Activated CD4-positive, alpha-beta T cell treated with anti-CD3 and anti-CD28 coated beads, Interleukin-2, amount 50 U/mL, for 24 hours (primary cell): ENCODE measurements at regions not wholly inside any gene's neighbourhood (a gene's known extent, or its start where the extent isn't known, plus 50 kb on each side); places are given as distances from the start of the nearest gene placed in this dataset.

Experiments
- DNase-seq, 2 donors: peaks; one replicate each; pipeline ENCODE4 v3.0.0-alpha.2; 2020; ENCODE audit warnings: low read depth in 1 of 2, low spot score in 1 of 2

- no peak for DNase-seq
Measured at GRCh38 chr4:159723341-159724048, 620.6 kb downstream of the RAPGEF2 start.

- no peak for DNase-seq
Measured at GRCh38 chr4:159725571-159725970, 622.7 kb downstream of the RAPGEF2 start.

- DNase-seq = no peak
Measured at GRCh38 chr4:159735281-159736207, 632.7 kb downstream of the RAPGEF2 start.

DNA sequence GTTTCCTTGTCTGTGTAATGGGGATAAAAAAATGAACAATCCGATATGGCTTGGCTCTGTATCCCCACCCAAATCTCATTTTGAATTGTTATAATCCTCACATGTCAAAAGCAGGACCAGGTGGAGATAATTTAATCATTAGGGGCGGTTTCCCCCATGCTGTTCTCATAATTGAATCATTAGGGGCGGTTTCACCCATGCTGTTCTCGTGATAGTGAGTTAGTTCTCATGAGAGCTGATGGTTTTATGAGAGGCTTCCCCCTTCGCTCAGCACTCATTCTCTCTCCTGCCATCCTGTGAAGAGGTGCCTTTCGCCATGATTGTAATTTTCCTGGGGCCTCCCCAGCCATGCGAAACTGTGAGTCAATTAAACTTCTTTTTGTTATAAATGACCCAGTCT lies 633.5 kb downstream of the RAPGEF2 start:
- DNase-seq = no peak

DNA sequence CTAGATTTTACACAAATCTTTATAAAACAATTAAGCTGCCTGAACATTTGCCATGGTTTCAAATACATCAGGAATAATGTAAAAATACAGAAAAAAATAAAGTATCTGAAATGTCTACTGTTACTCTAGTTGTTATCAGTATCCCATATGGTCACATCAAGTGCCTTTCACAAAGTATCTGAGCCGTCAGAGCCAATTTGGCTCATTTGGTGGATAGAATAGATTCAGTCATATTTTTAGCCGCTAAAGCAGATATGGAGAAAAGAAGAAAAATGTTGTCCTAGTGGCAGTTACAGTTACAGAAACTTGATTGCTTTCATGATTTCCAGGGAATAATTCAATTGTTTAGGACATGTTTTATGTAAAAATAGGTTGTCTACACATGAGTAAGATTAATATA lies 641.1 kb downstream of the RAPGEF2 start:
- DNase-seq = no peak

DNA sequence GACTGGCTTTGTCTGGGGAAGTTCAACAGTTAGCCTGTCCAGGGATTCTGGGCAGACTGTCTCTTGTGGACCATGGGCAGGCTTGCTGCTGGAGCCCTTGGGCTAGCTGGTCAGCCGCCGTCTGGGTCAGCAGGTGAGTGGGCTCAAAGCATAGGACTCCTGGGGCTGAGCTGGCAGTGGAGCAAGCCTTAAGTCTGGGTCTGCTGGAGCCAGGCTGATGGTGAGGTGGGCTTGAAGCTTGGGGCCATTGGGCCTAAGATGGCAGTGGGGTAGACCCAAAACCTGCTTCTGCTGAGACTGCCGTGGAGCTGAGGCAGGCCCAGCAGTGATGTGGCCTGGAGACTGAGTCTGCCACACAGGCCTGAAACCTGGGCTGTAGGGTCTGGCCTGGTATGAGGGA lies 645.1 kb downstream of the RAPGEF2 start:
- no peak for DNase-seq

- DNase-seq = no peak
Measured at GRCh38 chr4:159748834-159749444, 646.1 kb downstream of the RAPGEF2 start.

- DNase-seq = no peak
Measured at GRCh38 chr4:159757499-159757898, 654.6 kb downstream of the RAPGEF2 start.

GRCh38 chr4:159758061-159758460 lies 655.2 kb downstream of the RAPGEF2 start:
- no peak for DNase-seq

GRCh38 chr4:159762672-159763071 lies 659.8 kb downstream of the RAPGEF2 start:
- DNase-seq = no peak

DNA sequence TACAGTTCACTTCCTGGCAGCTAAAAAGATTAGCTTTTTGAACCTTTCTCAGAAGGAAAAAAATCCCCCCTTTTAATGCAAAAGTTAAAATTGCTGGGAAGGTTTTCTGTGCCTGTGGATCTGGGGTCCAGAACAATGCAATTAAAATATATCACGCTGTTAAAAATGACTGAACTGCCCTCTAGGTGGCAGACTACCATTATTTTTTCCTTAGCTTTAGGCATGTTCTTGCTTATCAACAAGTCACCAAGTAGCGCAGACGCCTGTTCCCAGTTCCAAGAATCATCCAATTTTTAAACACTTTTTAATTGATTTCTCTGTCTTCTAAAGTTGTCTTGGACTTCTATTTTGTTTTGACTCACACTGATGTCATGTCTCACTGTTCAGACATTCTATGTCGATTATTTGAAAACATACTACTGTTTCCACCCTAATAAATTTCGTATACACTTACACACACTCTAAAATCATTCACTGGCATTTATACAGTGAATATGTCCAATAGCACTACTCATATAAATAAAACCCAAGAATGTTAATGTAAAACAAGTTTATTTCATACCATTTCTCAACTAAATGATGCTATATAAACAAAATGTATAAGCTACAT lies 661.6 kb downstream of the RAPGEF2 start:
- no peak for DNase-seq

DNA sequence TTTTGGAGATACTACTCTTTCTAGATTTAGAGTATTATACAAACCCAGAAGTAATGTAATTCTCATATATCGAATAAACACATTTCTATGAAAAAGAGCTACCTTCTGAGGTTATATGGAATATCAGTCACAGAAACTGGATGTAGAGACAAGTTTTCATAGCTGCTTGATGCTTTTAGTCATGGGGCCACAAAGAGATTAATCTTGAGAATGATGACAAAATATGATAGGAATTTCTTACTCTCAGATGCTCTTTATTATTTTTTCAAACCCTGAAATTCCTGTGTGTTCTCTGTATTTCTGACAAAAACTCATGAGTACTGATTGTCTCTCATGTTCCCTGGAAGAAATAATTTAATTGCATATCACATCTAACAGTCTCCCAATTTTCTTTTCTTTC lies 662.5 kb downstream of the RAPGEF2 start:
- no peak for DNase-seq

DNA sequence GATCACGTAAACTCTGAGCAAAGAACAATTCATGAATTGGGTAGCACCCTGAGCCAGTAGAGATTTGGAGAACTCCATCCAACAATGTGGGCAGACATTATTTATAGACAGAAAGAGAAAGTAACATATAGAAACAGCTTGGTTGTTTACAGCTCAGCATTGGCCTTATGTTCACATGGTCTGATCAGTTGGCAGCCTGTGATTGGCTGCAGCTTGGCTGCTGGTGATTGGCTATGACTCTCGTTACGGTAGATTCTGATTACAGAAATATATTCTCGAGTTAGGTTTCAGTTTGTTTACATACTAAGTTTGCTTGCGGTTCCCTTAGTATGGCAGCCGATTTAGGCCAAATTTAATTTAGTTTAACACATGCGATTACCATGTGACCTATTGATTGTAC lies 663.4 kb downstream of the RAPGEF2 start:
- no peak for DNase-seq

GRCh38 chr4:159767406-159767805 lies 664.5 kb downstream of the RAPGEF2 start:
- no peak for DNase-seq

GRCh38 chr4:159768016-159768415 lies 665.1 kb downstream of the RAPGEF2 start:
- no peak for DNase-seq

- no peak for DNase-seq
Measured at GRCh38 chr4:159770401-159770800, 667.5 kb downstream of the RAPGEF2 start.

GRCh38 chr4:159770969-159771368 lies 668.1 kb downstream of the RAPGEF2 start:
- no peak for DNase-seq

DNA sequence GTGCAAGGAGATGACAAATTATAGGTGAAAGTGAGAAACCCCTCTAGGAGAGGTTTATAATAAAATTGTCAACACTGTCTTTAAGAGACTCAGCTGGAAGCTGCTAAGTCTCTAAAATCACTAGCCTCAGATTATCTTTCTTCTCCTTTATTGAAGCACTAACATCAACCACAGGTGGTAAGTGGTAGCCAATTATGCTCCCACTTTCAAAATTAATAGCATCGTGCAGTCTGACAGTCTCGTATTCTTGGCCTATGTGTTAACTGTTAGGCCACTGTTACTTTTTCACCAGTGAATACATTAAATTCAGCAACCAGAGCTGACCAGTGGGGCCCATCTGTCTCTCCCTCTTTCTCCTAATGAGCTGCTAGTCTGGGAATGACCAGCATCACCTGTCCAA lies 674.1 kb downstream of the RAPGEF2 start:
- no peak for DNase-seq

GRCh38 chr4:159777689-159778088 lies 674.8 kb downstream of the RAPGEF2 start:
- DNase-seq = no peak

DNA sequence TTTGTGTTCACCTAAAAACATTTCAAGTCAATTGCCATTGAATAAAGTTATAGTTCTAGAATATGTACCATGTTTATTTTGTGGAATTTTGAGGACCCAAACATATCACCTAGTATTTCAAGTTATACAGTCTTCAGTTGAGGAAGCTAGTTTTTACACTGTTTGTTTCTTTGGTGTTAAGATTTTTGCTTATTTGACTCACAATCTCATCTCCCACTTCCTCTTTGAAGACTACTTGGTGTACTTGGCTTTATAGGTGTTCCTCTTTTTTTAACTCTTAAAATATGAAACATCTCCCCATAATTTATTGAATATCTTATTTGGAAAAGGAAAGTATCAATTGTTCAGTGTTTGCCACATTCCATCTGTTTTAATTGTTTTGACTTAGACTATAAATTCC lies 675.4 kb downstream of the RAPGEF2 start:
- DNase-seq = no peak

GRCh38 chr4:159779716-159780115 lies 676.8 kb downstream of the RAPGEF2 start:
- DNase-seq = no peak
